ENCODE measurements at regions not wholly inside any gene's neighbourhood (a gene's known extent, or its start where the extent isn't known, plus 50 kb on each side); places are given as distances from the start of the nearest gene placed in this dataset.

GRCh38 chr18:28560331-28560730 is 383.4 kb upstream of the CDH2 start:
- TF ChIP-seq CTCF (conservative IDR thresholded peaks at IDR 0.05; ENCODE audit: low read depth, low read length): no peak
- no peak for TF ChIP-seq EZH2 (IDR thresholded peaks at IDR 0.05; ENCODE audit: borderline replicate concordance, low read depth, low read length, poor library complexity, severe bottlenecking)

Data from A673 (cell line).